22Rv1 (cell line): ENCODE measurements at regions not wholly inside any gene's neighbourhood (a gene's known extent, or its start where the extent isn't known, plus 50 kb on each side); places are given as distances from the start of the nearest gene placed in this dataset.
"Not testable (repeated sequence)": the region's sequence is repeated elsewhere in the genome, so short reads cannot be mapped to it uniquely, and the experiment has no call there.

Experiments used
- H3K27ac ChIP-seq: fragments of 450-650 bp; 2 replicates; pipeline ENCODE4 v1.5.1; 2017
- ZFX ChIP-seq: fragments of 450-650 bp; IDR thresholded peaks from 2 replicates; pipeline ENCODE4 v1.6.1; 2017; ENCODE audit warnings: antibody characterized with exemption, borderline replicate concordance
- TF ChIP-seq, protein P1 (sequence below): fragments of 450-650 bp; IDR thresholded peaks from 2 replicates; pipeline ENCODE4 v1.5.1; 2017; ENCODE audit warnings: mild to moderate bottlenecking

DNA sequence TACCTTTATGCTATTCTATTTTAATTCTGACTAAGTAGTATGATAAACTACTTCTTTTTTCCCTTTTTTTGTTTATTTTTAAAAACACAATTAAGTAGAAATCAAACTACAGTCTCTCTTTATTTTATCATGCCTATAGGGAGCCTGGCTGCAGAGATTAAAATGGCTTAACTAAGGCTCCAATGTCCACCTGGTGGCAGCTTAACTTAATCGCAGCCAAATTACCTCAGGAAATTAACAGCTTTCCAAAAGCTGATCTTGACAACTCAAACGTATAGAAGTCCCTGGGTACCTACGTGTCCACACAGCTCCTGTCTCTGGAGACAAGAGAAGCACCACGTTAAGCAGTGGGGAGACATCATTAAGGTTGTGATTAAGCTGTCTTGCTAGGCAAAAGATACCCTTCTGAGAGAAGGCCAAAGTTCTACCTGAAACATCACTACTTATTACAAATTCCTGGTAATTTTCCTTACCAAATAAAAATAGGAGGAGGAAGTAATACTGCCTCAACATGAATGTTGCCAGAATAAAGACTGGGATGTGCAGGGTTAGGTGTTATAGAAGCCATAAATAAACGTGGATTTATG lies 63.2 kb upstream of the SNX19 start:
- TF ChIP-seq, protein P1, sequence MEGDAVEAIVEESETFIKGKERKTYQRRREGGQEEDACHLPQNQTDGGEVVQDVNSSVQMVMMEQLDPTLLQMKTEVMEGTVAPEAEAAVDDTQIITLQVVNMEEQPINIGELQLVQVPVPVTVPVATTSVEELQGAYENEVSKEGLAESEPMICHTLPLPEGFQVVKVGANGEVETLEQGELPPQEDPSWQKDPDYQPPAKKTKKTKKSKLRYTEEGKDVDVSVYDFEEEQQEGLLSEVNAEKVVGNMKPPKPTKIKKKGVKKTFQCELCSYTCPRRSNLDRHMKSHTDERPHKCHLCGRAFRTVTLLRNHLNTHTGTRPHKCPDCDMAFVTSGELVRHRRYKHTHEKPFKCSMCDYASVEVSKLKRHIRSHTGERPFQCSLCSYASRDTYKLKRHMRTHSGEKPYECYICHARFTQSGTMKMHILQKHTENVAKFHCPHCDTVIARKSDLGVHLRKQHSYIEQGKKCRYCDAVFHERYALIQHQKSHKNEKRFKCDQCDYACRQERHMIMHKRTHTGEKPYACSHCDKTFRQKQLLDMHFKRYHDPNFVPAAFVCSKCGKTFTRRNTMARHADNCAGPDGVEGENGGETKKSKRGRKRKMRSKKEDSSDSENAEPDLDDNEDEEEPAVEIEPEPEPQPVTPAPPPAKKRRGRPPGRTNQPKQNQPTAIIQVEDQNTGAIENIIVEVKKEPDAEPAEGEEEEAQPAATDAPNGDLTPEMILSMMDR: peak; percentile 44
- no peak for TF ChIP-seq ZFX
- no peak overlapping the region for H3K27ac ChIP-seq

DNA sequence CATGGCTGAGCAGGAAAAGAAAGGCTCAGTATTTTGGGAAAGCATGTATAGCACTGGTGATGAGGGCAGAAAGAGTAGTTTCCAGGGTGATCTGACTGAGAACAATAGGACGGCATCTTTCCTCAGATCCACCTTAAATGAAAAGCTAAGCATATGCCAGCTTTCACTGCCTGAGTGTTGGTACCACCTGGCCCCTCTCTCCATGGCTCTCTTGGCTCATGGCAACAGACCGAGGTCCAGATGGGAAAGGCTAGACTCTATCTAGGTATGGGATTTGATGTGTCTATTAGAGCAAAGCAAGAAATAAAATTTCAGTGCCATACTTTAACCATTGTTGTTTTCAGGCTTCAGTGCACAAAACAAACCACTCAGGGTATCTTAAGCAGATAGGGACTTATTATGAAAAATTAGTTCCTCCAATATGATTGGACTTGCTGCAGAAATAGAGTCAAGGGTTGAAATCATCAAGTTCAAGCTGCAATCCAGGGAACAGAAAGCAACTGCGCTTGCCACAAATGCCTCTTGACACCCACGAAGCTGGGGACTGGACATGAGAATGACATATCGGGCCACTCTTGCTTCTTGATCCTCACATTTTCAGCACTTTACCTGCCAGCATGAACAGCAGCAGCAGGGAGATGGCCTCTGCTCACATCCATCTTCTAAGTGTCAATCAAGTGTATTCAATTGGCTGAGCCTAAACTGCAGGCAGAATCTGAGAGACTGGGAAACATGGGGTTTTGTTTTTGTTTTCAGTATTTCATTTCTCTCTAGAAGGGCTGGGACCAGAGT lies 64.0 kb upstream of the SNX19 start:
- TF ChIP-seq ZFX: no peak
- TF ChIP-seq, protein P1: no peak
- H3K27ac ChIP-seq: no peak overlapping the region

DNA sequence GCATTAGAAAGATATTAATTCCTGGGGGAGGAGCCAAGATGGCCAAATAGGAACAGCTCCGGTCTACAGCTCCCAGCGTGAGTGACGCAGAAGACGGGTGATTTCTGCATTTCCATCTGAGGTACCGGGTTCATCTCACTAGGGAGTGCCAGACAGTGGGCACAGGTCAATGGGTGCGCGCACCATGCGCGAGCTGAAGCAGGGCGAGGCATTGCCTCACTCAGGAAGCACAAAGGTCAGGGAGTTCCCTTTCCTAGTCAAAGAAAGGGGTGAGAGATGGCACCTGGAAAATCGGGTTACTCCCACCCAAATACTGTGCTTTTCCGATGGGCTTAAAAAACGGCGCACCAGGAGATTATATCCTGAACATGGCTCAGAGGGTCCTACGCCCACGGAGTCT lies 68.0 kb upstream of the SNX19 start:
- not testable (repeated sequence) for H3K27ac ChIP-seq

- no peak overlapping the region for H3K27ac ChIP-seq
- TF ChIP-seq, protein P1: no peak
- no peak for TF ChIP-seq ZFX
Measured at GRCh38 chr11:130992788-130993187, 76.5 kb upstream of the SNX19 start.

- TF ChIP-seq, protein P1: no peak
- TF ChIP-seq ZFX: no peak
- H3K27ac ChIP-seq: no peak overlapping the region
Measured at GRCh38 chr11:130994043-130994442, 77.8 kb upstream of the SNX19 start.

GRCh38 chr11:130995266-130995665 lies 79.0 kb upstream of the SNX19 start:
- TF ChIP-seq, protein P1: no peak
- no peak for TF ChIP-seq ZFX
- H3K27ac ChIP-seq: no peak overlapping the region

DNA sequence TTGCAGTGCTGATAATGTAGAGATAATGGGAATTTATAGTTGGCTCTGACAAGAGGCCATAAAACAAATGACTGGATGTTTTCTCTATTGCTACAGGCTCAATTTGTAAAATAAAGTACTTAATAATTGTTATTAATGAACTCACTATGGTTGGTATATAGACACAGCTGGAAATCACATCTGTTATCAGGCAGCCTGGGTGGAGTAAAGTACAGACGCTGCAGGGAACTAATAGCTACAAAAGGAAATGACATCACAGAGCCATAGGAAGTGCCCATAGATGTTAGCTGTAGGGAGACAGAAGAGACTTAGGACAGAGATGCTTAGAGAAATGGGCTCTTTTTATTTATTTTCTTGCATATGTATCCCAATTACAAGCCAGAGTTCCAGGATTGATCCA lies 81.0 kb upstream of the SNX19 start:
- no peak for TF ChIP-seq ZFX
- TF ChIP-seq, protein P1: no peak

More for the DNA sequence above, 81.0 kb upstream of the SNX19 start:
- H3K27ac ChIP-seq: no peak overlapping the region
